Heart left ventricle (tissue), 16 donors: ENCODE measurements at regions not wholly inside any gene's neighbourhood (a gene's known extent, or its start where the extent isn't known, plus 50 kb on each side); places are given as distances from the start of the nearest gene placed in this dataset.

Experiments used
- ATAC-seq, 4 donors: fragments of 200-7000 bp; cut with Tn5 transposase; one replicate each; pipeline ENCODE4 v1.9.1; 2020 to 2022; ENCODE audit warnings: moderate library complexity in 4 of 4, mild to moderate bottlenecking in 3 of 4, moderate number of reproducible peaks in 1 of 4
- DNase-seq, 5 donors: peaks; one replicate each; pipeline ENCODE4 v3.0.0-alpha.2; 2020
- H3K27ac ChIP-seq, 12 donors: fragments of 200-600 bp; sonication (generic) in 4 of 12; one replicate each; pipeline versions ENCODE4 v1.5.0 to v1.8.0; 2016 to 2022; ENCODE audit warnings: mild to moderate bottlenecking in 2 of 12
- H3K27me3 ChIP-seq, 9 donors: fragments of 200-600 bp; sonication (generic) in 2 of 9; one replicate each; pipeline versions ENCODE4 v1.5.1 to v1.8.0; 2016 to 2022; ENCODE audit warnings: mild to moderate bottlenecking in 3 of 9
- H3K36me3 ChIP-seq, 9 donors: fragments of 200-600 bp; sonication (generic) in 2 of 9; one replicate each; pipeline versions ENCODE4 v1.5.0 to v1.8.0; 2018 to 2022; ENCODE audit warnings: mild to moderate bottlenecking in 2 of 9
- H3K4me1 ChIP-seq, 12 donors: fragments of 200-600 bp; sonication (generic) in 4 of 12; one replicate each; pipeline versions ENCODE4 v1.5.0 to v1.8.0; 2016 to 2022; ENCODE audit warnings: mild to moderate bottlenecking in 3 of 12
- H3K4me3 ChIP-seq, 12 donors: fragments of 200-600 bp; sonication (generic) in 4 of 12; one replicate each; pipeline versions ENCODE4 v1.5.0 to v1.8.0; 2017 to 2022; ENCODE audit warnings: mild to moderate bottlenecking in 9 of 12, moderate library complexity in 4 of 12
- H3K9me3 ChIP-seq, 12 donors: fragments of 200-600 bp; sonication (generic) in 4 of 12; one replicate each; pipeline versions ENCODE4 v1.5.0 to v1.8.0; 2016 to 2022; ENCODE audit warnings: mild to moderate bottlenecking in 1 of 12
- POLR2A ChIP-seq, 2 donors: fragments of 450-650 bp; IDR thresholded peaks; one replicate each; pipeline ENCODE4 v1.6.1; 2017; ENCODE audit warnings: antibody characterized with exemption in 2 of 2, mild to moderate bottlenecking in 2 of 2, moderate library complexity in 2 of 2
- WGBS, 4 donors: extraction: QIAGEN DNeasy Blood & Tissue Kit in 2 of 4; methylation state at CpG; one replicate each; pipeline versions ENCODE4 v1.1.5 to v1.1.7; 2013 to 2018; 5-methylcytosine and 5-hydroxymethylcytosine counted together
- intact Hi-C, 10 donors: fragments of 100-400 bp; cut with DNase I; formaldehyde crosslinking; loops; one replicate each; pipeline versions ENCODE4 v1.11.1 to v1.14.2; 2022
- TF ChIP-seq, protein P1 (sequence below), 12 donors: fragments of 200-600 bp; sonication (generic) in 4 of 12; IDR thresholded peaks; one replicate each; pipeline versions ENCODE4 v1.5.0 to v1.8.0; 2018 to 2022; ENCODE audit warnings: antibody characterized with exemption in 12 of 12, mild to moderate bottlenecking in 5 of 12
- donor health status: ischemic (EF 13 %, LVEDD 7.1; RV severe dilation, severe dysfunction).
- donor health status: healthy with polysubstance abuse.
- donor health status: DM: no; HTN: yes; CAD: no.
- donor health status: DM: no; HTN: no; CAD: no.
- donor health status: ischemic (EF 25% LVEDD 6.9; RV normal size, moderate dysfunction).
- donor health status: ischemic (EF 25% LVEDD 5.7; RV mildly dilated, moderate dysfunction).
- donor health status: healthy.
- donor health status: DM: yes; HTN: yes; CAD: no.
- donor health status: ischemic (EF 35%, LVEDD 5.7; RV mildly dilated, moderate dysfunction).
- donor health status: nonischemic (EF 11% LVEDD 7.7; RV severe dilation, severe dysfunction).
- donor health status: DM: yes; HTN: yes; CAD: no.
- donor health status: PGD.
- donor health status: ischemic (EF 29% LVEDD 5.4; RV normal size, mild dysfunction).
- donor health status: nonischemic (EF 23%, LVEDD 6.1; RV moderate dilation, normal function).

DNA sequence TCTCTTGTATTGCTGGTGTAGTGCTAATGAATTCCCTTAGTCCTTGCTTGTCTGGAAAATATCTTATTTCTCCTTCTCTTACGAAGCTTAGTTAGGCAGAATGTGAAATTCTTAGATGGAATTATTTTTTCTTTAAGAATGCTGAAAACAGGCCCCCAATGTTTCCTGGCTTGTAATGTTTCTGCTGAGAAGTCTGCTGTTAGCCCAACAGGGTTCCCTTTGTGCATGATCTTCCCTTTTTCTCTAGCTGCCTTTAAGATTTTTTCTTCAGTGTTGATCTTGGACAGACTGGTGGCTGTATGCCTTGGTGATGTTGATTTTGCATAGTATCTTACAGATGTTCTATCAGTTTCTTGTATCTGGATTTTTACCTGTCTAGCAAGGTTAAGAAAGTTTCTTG is 191.3 kb upstream of the DMRTA1 start:
- TF ChIP-seq POLR2A (IDR thresholded peaks at IDR 0.05) = no peak
- TF ChIP-seq, protein P1, sequence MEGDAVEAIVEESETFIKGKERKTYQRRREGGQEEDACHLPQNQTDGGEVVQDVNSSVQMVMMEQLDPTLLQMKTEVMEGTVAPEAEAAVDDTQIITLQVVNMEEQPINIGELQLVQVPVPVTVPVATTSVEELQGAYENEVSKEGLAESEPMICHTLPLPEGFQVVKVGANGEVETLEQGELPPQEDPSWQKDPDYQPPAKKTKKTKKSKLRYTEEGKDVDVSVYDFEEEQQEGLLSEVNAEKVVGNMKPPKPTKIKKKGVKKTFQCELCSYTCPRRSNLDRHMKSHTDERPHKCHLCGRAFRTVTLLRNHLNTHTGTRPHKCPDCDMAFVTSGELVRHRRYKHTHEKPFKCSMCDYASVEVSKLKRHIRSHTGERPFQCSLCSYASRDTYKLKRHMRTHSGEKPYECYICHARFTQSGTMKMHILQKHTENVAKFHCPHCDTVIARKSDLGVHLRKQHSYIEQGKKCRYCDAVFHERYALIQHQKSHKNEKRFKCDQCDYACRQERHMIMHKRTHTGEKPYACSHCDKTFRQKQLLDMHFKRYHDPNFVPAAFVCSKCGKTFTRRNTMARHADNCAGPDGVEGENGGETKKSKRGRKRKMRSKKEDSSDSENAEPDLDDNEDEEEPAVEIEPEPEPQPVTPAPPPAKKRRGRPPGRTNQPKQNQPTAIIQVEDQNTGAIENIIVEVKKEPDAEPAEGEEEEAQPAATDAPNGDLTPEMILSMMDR (IDR thresholded peaks at IDR 0.05) = no peak
- Histone ChIP-seq H3K4me1 (no peaks in the 10 kb centered on the region), H3K4me3 (no peak overlapping the region), H3K27me3 (peaks cover 0 to 3% (median 0%) of the 10 kb centered on the region in 9 donors), H3K36me3 (no peaks in the 10 kb centered on the region), H3K9me3 (peaks cover 0 to 34% (median 11%) of the 10 kb centered on the region in 12 donors), H3K27ac (no peak overlapping the region)
- intact Hi-C loops = no loop called here
- no peak for ATAC-seq
- 55 to 70% (median 68%) methylated on average over 1 of the region's 1 CpG for WGBS, 4 donors
- DNase-seq = no peak

DNA sequence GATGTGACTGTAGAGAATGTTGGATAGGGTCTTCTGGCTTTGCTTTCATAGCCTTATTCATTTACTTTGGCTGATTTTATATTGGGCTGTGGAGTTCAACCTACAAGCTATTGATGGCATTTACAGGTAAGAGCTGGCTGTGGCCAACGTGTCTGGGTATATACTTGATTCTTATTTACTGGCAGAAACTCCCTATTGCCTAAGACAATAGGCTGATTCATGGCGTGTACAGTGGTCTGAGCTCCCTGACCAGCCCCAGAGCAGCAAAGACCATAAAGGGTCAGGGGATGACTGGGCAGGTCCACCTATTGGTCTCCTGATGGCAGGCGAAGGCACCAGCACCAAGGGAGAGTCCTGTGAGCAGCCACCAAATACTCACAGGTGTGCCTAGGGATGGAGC is 190.2 kb upstream of the DMRTA1 start:
- no peak for DNase-seq
- Histone ChIP-seq H3K4me3 (no peak overlapping the region), H3K9me3 (peaks cover 0 to 25% (median 5%) of the 10 kb centered on the region in 12 donors), H3K27me3 (peaks cover 0 to 3% (median 0%) of the 10 kb centered on the region in 9 donors), H3K36me3 (no peaks in the 10 kb centered on the region), H3K4me1 (no peaks in the 10 kb centered on the region), H3K27ac (no peak overlapping the region)
- no peak for ATAC-seq
- TF ChIP-seq, protein P1 (IDR thresholded peaks at IDR 0.05) = no peak
- no peak for TF ChIP-seq POLR2A (IDR thresholded peaks at IDR 0.05)
- WGBS, 4 donors = 68 to 79% (median 75%) methylated on average over 2 to 3 of the region's 3 CpGs
- intact Hi-C loops = no loop called here

DNA sequence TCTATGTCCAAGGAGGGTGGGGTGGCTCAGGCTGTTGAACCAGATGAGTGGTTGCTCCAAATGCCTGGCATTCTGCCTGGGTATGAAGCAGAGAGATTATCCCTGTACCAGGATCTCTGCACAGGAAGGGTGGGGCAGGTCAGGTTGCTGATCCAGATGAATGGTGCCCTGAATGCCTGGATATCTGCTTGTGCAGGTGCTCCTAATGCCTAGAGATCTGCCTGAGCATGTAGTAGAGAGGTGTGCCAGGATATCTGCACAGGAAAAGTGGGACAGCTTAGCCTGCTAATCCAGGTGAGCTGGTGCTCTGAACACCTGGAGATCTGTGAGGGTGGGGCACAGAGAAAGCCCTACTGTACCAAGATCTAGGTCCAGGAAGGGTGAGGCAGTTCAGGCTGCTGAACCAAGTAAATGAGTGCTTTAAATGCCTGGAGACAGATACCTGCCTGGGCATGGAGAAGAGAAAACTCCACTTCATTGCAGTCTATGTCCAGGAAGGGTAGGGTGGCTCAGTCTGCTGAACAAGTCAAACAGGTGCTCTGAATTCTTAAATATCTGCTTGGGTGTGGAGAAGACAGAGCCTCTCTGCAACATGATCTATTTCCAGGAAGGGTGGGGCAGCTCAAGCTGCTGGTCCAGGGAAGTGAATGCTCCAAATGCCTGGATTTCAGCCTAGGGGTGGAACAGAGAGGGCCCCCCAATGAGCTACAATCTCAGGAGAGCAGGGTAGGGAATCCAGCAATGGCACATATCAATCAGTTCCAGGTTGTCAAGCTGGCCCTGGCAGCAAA is 189.4 kb upstream of the DMRTA1 start:
- H3K4me1 ChIP-seq = no peaks in the 10 kb centered on the region
- H3K36me3 ChIP-seq = no peaks in the 10 kb centered on the region
- DNase-seq = no peak
- no peak overlapping the region for H3K27ac ChIP-seq
- intact Hi-C loops = no loop called here
- TF ChIP-seq, protein P1 (IDR thresholded peaks at IDR 0.05) = no peak
- no peak for TF ChIP-seq POLR2A (IDR thresholded peaks at IDR 0.05)
- peaks cover 0 to 3% (median 0%) of the 10 kb centered on the region in 9 donors for H3K27me3 ChIP-seq
- H3K9me3 ChIP-seq = peaks cover 0 to 17% (median 2%) of the 10 kb centered on the region in 12 donors
- no peak overlapping the region for H3K4me3 ChIP-seq
- ATAC-seq = no peak

DNA sequence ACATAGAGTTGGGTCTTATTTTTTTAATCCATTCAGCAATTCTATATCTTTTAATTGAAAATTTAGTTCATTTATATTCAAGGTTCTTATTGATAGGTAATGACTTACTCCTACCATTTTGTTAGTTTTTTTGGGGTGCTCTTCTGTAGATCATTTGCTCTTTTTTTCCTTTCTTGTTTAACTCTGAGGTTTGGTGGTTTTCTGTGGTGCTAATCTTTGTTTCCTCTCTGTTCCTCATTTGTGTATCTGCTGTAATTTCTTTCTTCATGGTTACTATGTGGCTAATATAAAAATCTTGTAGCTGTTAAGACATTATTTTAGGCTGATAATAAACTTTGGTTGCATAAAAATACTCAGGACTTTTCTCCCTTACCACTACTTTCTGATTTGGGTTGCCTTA is 181.6 kb upstream of the DMRTA1 start:
- no peaks in the 10 kb centered on the region for H3K27me3 ChIP-seq
- ATAC-seq (no peak), DNase-seq (no peak)
- no peaks in the 10 kb centered on the region for H3K4me1 ChIP-seq
- intact Hi-C loops = no loop called here
- no peak overlapping the region for H3K4me3 ChIP-seq
- no peak for TF ChIP-seq POLR2A (IDR thresholded peaks at IDR 0.05)
- TF ChIP-seq, protein P1 (IDR thresholded peaks at IDR 0.05) = no peak
- H3K27ac ChIP-seq = no peak overlapping the region
- H3K9me3 ChIP-seq = peaks cover 0 to 29% (median 14%) of the 10 kb centered on the region in 12 donors
- no peaks in the 10 kb centered on the region for H3K36me3 ChIP-seq
